Stomach (tissue), 4 donors: ENCODE measurements at regions not wholly inside any gene's neighbourhood (a gene's known extent, or its start where the extent isn't known, plus 50 kb on each side); places are given as distances from the start of the nearest gene placed in this dataset.

Source experiments
- EP300 ChIP-seq: sonication (generic); formaldehyde crosslinking; IDR thresholded peaks from one replicate; pipeline ENCODE4 v1.6.1; 2017; ENCODE audit warnings: antibody characterized with exemption
- TF ChIP-seq, protein P1 (sequence below), 7 experiments: fragments of 450-650 bp in 4 of 7; fragments of 200-600 bp in 3 of 7; sonication (generic) in 3 of 7; IDR thresholded peaks; one replicate each; pipeline ENCODE4 v1.5.1; 2016 to 2019; ENCODE audit warnings: antibody characterized with exemption in 7 of 7, control low read depth in 2 of 7, mild to moderate bottlenecking in 1 of 7

- TF ChIP-seq EP300, result no peak
- TF ChIP-seq, protein P1, sequence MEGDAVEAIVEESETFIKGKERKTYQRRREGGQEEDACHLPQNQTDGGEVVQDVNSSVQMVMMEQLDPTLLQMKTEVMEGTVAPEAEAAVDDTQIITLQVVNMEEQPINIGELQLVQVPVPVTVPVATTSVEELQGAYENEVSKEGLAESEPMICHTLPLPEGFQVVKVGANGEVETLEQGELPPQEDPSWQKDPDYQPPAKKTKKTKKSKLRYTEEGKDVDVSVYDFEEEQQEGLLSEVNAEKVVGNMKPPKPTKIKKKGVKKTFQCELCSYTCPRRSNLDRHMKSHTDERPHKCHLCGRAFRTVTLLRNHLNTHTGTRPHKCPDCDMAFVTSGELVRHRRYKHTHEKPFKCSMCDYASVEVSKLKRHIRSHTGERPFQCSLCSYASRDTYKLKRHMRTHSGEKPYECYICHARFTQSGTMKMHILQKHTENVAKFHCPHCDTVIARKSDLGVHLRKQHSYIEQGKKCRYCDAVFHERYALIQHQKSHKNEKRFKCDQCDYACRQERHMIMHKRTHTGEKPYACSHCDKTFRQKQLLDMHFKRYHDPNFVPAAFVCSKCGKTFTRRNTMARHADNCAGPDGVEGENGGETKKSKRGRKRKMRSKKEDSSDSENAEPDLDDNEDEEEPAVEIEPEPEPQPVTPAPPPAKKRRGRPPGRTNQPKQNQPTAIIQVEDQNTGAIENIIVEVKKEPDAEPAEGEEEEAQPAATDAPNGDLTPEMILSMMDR (IDR thresholded peaks at IDR 0.05), result no peak
Measured at GRCh38 chr13:29917650-29918049, 67.2 kb upstream of the UBL3 start.
